SK-N-SH (cell line): ENCODE measurements at regions not wholly inside any gene's neighbourhood (a gene's known extent, or its start where the extent isn't known, plus 50 kb on each side); places are given as distances from the start of the nearest gene placed in this dataset.

Source experiments
- MEF2A ChIP-seq: IDR thresholded peaks from 2 replicates; pipeline ENCODE4 v1.4.0; 2012; ENCODE audit warnings: low read depth, borderline replicate concordance
- POLR2AphosphoS5 ChIP-seq: IDR thresholded peaks from 2 replicates; pipeline ENCODE4 v1.6.1; 2012; ENCODE audit warnings: low read depth, low read length
- TF ChIP-seq, protein P1 (sequence below): fragments of 150-350 bp; IDR thresholded peaks from 2 replicates; pipeline ENCODE4 v1.6.1; 2017; ENCODE audit warnings: antibody characterized with exemption, low read length, low read depth, borderline replicate concordance
- TF ChIP-seq, protein P2 (sequence below): IDR thresholded peaks from 2 replicates; pipeline ENCODE4 v1.4.0; 2012; ENCODE audit warnings: low read depth
- TF ChIP-seq, protein P3 (sequence below): fragments of 200-600 bp; sonication (generic); IDR thresholded peaks from 2 replicates; pipeline ENCODE4 v1.6.1; 2017; ENCODE audit warnings: antibody characterized with exemption, mild to moderate bottlenecking, moderate library complexity

DNA sequence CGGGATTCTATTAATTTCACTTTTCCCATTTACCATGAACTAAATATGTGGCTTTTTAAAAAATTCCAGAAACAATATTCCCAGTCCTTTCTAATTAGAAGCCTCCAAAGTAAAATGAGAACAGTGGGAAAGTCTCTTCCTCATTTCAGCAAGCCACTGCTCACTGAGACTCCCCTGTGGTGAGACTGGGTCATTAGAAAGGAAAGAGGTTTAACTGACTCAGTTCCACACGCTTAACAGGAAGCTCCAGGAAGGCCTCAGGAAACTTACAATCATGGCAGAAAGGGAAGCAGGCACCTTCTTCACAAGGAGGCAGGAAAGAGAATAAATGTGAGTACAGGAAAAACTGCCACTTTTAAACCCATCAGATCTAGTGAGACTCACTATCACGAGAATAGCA lies 258.9 kb upstream of the CHAC2 start:
- TF ChIP-seq, protein P1, sequence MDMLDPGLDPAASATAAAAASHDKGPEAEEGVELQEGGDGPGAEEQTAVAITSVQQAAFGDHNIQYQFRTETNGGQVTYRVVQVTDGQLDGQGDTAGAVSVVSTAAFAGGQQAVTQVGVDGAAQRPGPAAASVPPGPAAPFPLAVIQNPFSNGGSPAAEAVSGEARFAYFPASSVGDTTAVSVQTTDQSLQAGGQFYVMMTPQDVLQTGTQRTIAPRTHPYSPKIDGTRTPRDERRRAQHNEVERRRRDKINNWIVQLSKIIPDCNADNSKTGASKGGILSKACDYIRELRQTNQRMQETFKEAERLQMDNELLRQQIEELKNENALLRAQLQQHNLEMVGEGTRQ, result no peak
- TF ChIP-seq, protein P2, sequence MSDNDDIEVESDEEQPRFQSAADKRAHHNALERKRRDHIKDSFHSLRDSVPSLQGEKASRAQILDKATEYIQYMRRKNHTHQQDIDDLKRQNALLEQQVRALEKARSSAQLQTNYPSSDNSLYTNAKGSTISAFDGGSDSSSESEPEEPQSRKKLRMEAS, result no peak
- TF ChIP-seq MEF2A (no peak), POLR2AphosphoS5 (no peak)
- TF ChIP-seq, protein P3, sequence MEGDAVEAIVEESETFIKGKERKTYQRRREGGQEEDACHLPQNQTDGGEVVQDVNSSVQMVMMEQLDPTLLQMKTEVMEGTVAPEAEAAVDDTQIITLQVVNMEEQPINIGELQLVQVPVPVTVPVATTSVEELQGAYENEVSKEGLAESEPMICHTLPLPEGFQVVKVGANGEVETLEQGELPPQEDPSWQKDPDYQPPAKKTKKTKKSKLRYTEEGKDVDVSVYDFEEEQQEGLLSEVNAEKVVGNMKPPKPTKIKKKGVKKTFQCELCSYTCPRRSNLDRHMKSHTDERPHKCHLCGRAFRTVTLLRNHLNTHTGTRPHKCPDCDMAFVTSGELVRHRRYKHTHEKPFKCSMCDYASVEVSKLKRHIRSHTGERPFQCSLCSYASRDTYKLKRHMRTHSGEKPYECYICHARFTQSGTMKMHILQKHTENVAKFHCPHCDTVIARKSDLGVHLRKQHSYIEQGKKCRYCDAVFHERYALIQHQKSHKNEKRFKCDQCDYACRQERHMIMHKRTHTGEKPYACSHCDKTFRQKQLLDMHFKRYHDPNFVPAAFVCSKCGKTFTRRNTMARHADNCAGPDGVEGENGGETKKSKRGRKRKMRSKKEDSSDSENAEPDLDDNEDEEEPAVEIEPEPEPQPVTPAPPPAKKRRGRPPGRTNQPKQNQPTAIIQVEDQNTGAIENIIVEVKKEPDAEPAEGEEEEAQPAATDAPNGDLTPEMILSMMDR, result no peak
